ENCODE measurements at regions not wholly inside any gene's neighbourhood (a gene's known extent, or its start where the extent isn't known, plus 50 kb on each side); places are given as distances from the start of the nearest gene placed in this dataset.
"Not testable (repeated sequence)": the region's sequence is repeated elsewhere in the genome, so short reads cannot be mapped to it uniquely, and the experiment has no call there.

DNA sequence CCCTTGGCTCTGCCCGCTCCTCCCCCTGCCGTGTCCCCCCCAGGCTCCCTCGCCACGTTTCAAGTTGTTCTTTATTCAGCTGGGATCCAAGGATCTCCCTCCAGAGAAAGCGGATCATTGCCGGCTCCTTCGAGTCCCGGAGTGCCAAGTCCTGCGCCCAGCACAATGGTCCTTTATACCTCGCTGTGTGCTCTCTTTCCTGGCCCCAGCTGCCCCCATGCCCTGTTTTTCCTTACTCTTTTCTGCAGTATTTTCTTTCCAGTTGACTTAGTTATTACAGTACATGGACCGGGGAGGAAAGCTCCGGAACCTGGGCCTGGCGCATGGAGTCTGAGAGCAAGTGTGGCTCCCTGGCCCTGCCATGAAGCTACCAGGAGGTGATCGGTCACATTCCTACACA, 88.1 kb upstream of the KMT2C start:
- Mint-ChIP-seq H3K36me3 (ENCODE audit: low read depth) (no peaks in the 10 kb centered on the region), H3K9me3 (peaks cover 6% of the 10 kb centered on the region), H3K4me1 (ENCODE audit: low read depth) (peaks cover 8% of the 10 kb centered on the region), H3K27me3 (peaks cover 1% of the 10 kb centered on the region), H3K27ac (no peak overlapping the region), H3K4me3 (no peak overlapping the region)
- intact Hi-C loops (cut with micrococcal nuclease): no loop called here

DNA sequence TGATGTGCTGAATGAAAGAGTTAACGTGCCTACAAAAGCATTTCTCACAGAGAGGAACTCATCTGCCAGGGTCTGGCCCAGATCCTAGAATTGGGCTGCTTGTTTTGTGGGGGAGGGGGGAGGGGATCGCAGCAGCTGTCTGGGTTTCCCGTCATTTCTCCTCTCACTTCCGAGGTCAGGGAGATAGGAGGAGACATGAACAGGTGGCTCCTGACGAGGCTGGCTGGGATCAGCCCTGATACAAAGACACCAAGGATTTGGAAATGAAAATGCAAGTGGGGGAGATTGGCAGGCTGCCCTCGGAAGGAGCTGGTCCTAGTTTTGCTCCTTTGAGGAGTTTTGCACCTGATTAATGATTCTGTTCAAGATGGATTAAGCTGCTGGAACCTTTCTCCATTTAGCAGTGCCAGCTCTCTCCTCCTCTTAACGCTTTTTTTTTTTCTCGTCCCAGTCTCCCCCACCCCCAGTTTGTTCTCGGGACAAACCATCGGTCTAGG, 86.8 kb upstream of the KMT2C start:
- H3K4me3 Mint-ChIP-seq: peak overlapping the region; percentile 57
- H3K36me3 Mint-ChIP-seq (ENCODE audit: low read depth): no peaks in the 10 kb centered on the region
- intact Hi-C loops (cut with micrococcal nuclease): no loop called here
- no peak overlapping the region for H3K27ac Mint-ChIP-seq
- H3K27me3 Mint-ChIP-seq: peaks cover 1% of the 10 kb centered on the region
- peaks cover 6% of the 10 kb centered on the region for H3K9me3 Mint-ChIP-seq
- H3K4me1 Mint-ChIP-seq (ENCODE audit: low read depth): peaks cover 8% of the 10 kb centered on the region

DNA sequence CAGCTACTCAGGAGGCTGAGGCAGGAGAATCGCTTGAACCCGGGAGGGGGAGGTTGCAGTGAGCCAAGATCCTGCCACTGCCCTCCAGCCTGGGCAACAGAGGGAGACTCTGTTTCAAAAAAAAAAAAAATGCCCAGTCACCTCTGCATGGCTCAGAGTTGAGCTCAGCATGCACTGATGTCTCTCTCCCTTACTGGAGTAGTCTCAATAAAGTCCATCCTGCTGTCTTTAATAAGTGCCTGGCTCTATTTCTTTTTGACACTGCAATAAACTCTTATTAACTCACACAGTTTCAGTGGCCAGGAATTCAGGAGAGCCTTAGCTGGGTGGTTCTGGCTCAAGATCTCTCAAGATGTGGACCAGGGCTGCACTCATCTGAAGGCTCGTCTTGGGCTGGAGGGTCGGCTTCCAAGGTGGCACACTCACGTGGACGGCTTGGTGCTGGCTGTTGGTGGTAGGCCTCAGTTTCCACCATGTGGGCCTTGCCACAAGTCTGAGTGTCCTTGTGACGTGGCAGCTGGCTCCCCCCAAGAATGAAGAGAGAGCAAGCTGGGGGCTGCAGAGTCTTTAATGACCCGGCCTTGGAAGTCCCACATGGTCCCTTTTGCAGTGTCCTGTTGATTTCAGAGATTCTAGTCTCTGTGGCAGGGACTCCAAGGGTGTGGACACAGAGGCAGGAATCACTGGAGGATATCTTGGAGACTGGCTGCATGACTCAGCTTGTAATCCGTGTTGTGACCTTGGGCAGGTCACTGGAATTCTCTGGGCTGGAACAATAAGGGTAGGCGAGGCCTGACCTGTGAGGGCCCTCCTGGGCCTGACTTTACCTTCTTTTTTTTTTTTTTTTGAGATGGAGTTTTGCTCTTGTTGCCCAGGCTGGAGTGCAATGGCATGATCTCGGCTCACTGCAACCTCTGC, 85.9 kb upstream of the KMT2C start:
- peaks cover 8% of the 10 kb centered on the region for H3K4me1 Mint-ChIP-seq (ENCODE audit: low read depth)
- H3K4me3 Mint-ChIP-seq: no peak overlapping the region
- intact Hi-C loops (cut with micrococcal nuclease): no loop called here
- no peak overlapping the region for H3K27ac Mint-ChIP-seq
- H3K27me3 Mint-ChIP-seq: peaks cover 1% of the 10 kb centered on the region
- no peaks in the 10 kb centered on the region for H3K36me3 Mint-ChIP-seq (ENCODE audit: low read depth)
- peaks cover 6% of the 10 kb centered on the region for H3K9me3 Mint-ChIP-seq

DNA sequence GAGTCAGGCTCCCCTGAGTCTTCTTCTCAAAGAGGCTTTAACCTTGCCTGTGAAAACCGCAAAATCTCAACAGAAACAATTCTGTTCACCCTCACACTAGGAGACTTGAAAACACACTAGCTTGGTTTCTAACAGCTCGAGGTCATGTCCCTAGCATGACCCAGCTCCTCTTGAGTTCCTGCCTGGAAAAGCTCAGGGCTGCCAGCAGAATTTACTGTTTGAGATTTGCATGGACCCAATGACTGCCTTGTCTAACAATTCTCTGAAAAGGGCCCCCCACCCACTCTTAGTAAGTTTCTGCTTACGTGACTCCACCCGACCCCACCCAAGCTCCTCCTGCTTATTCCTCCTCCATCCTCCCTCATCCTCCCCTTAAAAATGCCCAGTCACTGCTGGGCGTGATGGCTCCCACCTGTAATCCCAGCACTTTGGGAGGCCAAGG, 85.1 kb upstream of the KMT2C start:
- H3K27me3 Mint-ChIP-seq: peaks cover 1% of the 10 kb centered on the region
- H3K4me3 Mint-ChIP-seq: no peak overlapping the region
- H3K36me3 Mint-ChIP-seq (ENCODE audit: low read depth): no peaks in the 10 kb centered on the region
- intact Hi-C loops (cut with micrococcal nuclease): no loop called here
- no peak overlapping the region for H3K27ac Mint-ChIP-seq
- H3K9me3 Mint-ChIP-seq: peaks cover 6% of the 10 kb centered on the region
- H3K4me1 Mint-ChIP-seq (ENCODE audit: low read depth): peaks cover 8% of the 10 kb centered on the region

DNA sequence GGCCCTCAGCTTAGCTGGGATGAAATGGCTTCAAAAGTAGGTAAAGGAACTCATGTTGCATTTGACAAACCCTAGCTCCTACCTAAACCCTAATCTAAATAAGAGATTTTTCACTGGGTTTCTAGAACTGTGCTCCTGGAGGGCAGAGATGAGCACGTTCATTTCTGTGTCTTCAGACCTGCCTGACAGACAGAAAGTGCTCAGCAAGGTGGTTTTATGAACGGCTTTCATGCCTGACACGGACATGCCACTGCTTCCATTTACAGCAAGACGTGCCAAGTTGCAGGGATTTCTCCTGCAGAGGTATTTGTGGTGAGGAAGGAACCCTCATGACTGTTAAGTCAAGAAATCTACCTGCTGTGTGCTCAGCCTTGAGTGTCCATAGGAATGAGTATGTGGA, 83.5 kb upstream of the KMT2C start:
- intact Hi-C loops (cut with micrococcal nuclease): no loop called here
- Mint-ChIP-seq H3K9me3 (peaks cover 6% of the 10 kb centered on the region), H3K4me1 (ENCODE audit: low read depth) (peaks cover 8% of the 10 kb centered on the region), H3K27me3 (peaks cover 1% of the 10 kb centered on the region), H3K27ac (no peak overlapping the region), H3K4me3 (no peak overlapping the region), H3K36me3 (ENCODE audit: low read depth) (no peaks in the 10 kb centered on the region)

DNA sequence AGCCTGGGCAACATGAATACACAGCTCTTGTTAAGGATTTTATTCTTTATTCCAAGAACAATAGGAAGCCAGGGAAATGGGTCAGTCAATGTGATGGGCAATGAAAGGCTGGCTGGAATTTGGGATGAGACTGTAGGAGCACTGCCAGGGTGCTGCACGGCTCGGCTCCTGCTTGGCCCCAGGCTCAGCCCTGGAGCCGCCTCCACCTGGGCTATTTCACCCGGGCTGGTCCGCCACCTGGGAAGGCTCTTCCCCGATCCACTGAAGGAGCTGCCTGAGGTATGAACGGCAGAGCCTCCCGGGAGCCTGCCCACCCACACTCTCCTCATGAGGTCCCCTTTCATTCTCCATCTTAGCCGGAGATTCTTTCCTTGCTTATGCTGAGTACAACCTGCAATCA, 80.4 kb upstream of the KMT2C start:
- Mint-ChIP-seq H3K4me3 (no peak overlapping the region), H3K27me3 (peaks cover under 1% of the 10 kb centered on the region), H3K36me3 (ENCODE audit: low read depth) (no peaks in the 10 kb centered on the region), H3K4me1 (ENCODE audit: low read depth) (peaks cover 21% of the 10 kb centered on the region), H3K9me3 (peaks cover 6% of the 10 kb centered on the region), H3K27ac (no peak overlapping the region)
- intact Hi-C loops (cut with micrococcal nuclease): no loop called here

DNA sequence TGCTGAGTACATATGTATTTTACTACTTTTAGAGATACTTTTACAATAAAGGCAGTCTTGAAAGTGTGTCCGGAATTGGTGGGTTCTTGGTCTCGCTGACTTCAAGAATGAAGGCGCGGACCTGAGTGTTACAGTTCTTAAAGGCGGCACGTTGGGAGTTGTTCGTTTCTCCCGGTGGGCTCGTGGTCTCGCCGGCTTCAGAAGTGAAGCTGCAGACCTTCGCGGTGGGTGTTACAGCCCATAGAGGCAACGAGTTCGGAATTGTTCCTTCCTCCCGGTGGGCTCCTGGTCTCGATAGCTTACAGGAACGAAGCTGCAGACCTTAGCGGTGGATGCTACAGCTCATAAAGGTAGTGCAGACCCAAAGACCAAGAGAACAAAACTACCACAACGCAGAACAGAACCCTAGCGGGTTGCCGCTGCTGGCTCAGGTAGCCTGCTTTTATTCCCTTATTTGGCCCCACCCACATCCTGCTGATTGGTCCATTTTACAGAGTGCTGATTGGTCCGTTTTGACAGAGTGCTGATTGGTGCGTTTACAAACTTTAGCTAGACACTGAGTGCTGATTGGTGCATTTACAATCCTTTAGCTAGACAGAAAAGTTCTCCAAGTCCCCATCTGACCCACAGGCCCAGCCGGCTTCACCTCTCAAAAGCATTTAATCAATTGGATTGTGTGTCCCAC, 79.6 kb upstream of the KMT2C start:
- intact Hi-C loops (cut with micrococcal nuclease); H3K9me3 Mint-ChIP-seq; H3K36me3 Mint-ChIP-seq (ENCODE audit: low read depth); H3K4me3 Mint-ChIP-seq; H3K27me3 Mint-ChIP-seq; H3K27ac Mint-ChIP-seq: not testable (repeated sequence)
- peaks cover 21% of the 10 kb centered on the region for H3K4me1 Mint-ChIP-seq (ENCODE audit: low read depth)

DNA sequence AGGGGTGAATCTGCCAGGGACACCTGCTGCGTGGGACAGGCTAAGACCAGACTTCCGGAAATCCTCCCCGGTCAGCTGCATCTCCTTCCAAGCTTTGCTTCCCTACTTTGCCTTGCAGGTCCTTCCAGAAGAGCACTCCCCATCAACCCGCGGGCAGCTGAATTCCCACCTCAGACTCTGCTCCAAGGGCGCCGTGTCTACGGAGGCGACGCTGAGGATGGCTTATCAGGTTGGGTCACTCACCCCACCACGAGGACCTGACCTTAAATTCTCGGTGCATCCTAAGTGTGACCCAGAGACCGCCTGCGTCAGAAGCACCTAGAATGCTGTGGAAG, 78.9 kb upstream of the KMT2C start:
- Mint-ChIP-seq H3K27ac (no peak overlapping the region), H3K4me1 (ENCODE audit: low read depth) (peaks cover 21% of the 10 kb centered on the region), H3K9me3 (peaks cover 6% of the 10 kb centered on the region), H3K4me3 (no peak overlapping the region), H3K27me3 (peaks cover 2% of the 10 kb centered on the region), H3K36me3 (ENCODE audit: low read depth) (no peaks in the 10 kb centered on the region)
- intact Hi-C loops (cut with micrococcal nuclease): no loop called here

DNA sequence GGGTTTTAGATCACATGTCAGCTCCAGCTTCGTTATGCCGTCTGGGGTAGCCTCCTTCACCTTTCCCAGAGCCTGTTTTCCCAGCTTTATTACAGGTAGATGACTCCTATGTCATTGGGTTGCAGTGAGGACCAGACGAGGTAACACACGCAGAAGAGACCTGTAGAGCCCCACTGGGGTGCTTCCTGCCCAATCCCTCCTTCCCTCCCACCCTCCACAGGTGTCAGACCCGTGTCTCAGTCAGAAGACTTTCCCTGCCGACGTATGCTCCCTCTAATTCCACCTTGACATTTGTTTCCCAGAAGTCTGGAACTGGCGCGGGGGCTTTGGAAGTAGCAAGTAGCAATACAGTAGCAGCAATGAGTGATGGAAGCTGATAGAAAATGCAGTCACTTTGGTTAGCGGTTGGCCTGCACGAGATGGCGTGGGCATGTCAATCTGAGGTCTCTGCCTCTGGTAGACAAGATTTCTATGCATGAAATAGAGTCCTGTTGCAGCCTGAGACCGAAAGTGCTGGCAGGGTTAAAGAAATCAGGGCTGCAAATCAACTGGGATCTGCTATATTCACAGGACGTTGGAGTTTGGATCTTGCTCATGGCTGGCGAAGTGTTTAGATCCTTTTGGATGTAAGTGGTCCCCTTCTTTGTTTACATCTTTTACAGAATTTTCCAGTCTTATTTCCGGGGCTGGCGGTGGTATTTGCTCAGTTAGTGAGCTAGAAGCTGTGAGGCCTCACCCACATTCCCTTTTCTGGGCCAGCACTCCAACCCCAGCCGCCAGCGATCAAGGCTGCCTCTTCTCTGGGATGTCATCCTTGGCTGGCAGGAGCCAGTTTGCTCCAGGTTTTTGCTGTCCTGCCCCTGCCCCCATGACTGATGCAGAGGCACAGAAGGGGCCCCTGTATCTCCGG, 78.3 kb upstream of the KMT2C start:
- intact Hi-C loops (cut with micrococcal nuclease): loop anchor here (2.0 kb wide), 1 partner anchor 51 kb away; no protein-coding TSS in a partner anchor
- Mint-ChIP-seq H3K36me3 (ENCODE audit: low read depth) (no peaks in the 10 kb centered on the region), H3K4me3 (no peak overlapping the region), H3K27me3 (peaks cover 5% of the 10 kb centered on the region), H3K4me1 (ENCODE audit: low read depth) (peaks cover 21% of the 10 kb centered on the region), H3K9me3 (peaks cover under 1% of the 10 kb centered on the region), H3K27ac (no peak overlapping the region)

DNA sequence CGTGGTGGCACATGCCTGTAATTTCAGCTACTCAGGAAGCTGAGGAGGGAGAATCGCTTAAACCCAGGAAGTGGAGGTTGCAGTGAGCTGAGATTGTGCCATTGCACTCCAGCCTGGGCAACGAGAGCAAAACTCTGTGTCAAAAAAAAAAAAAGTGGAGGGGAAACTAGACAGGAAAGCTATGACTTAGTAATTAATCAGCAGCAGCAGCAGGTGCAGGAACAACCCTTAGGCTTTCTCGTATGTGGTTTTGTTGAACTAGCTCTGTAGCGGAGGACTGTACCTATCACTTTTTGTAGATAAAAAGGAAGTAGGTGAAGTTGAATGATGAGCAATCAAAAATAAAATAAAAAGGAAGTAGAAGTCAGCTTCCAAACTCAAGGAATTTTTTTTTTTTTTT, 76.9 kb upstream of the KMT2C start:
- Mint-ChIP-seq H3K36me3 (ENCODE audit: low read depth) (no peaks in the 10 kb centered on the region), H3K27ac (peak overlapping the region; percentile 67), H3K9me3 (no peaks in the 10 kb centered on the region)

DNA sequence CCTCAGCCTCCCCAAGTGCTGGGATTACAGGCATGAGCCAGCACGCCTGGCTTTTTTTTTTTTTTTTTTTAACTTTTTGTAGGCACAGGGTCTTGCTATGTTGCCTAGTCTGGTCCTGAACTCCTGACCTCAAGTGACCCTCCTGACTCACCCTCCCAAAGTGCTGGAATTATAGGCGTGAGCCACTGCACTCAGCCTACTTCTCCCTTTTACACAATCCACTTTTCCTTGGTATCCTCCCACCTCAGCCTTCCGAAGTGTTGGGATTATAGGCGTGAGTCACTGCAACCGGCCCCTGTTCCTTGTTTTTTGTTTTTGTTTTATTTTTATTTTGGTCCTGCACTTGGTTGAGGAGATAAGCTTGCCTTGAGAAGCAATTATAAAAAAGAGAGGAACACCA, 75.9 kb upstream of the KMT2C start:
- Mint-ChIP-seq H3K4me1 (ENCODE audit: low read depth) (peaks cover 21% of the 10 kb centered on the region), H3K9me3 (no peaks in the 10 kb centered on the region), H3K27me3 (peaks cover 5% of the 10 kb centered on the region), H3K27ac (peak overlapping the region; percentile 67), H3K4me3 (no peak overlapping the region), H3K36me3 (ENCODE audit: low read depth) (no peaks in the 10 kb centered on the region)
- intact Hi-C loops (cut with micrococcal nuclease): loop anchor here (2.0 kb wide), 1 partner anchor 49 kb away; no protein-coding TSS in a partner anchor

More for the DNA sequence above, 76.9 kb upstream of the KMT2C start:
- H3K4me1 Mint-ChIP-seq (ENCODE audit: low read depth): peaks cover 21% of the 10 kb centered on the region
- peak overlapping the region; percentile 64 for H3K4me3 Mint-ChIP-seq
- intact Hi-C loops (cut with micrococcal nuclease): loop anchor here (2.0 kb wide), 1 partner anchor 50 kb away; no protein-coding TSS in a partner anchor
- peaks cover 5% of the 10 kb centered on the region for H3K27me3 Mint-ChIP-seq

DNA sequence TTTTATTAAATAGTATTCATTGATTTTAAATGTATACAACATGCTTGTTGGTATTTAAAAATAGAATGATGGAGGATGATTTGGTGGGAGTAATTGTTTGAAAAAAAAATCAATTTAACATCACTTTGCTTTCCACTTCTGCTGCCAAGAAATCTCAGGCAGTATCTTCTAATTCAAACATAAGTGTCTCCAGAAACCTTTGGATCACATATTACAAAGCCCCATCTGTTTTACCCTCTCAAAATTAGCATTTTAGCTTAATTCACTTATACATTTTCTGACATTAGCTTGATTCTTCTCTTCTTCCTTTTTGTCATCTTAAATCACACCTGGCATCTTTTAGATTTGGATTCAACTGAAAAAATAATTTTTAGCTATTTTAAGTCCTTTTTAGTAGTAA, 72.9 kb upstream of the KMT2C start:
- H3K4me1 Mint-ChIP-seq (ENCODE audit: low read depth): peaks cover 21% of the 10 kb centered on the region
- H3K4me3 Mint-ChIP-seq: no peak overlapping the region
- peaks cover 5% of the 10 kb centered on the region for H3K27me3 Mint-ChIP-seq
- H3K36me3 Mint-ChIP-seq (ENCODE audit: low read depth): no peaks in the 10 kb centered on the region
- no peak overlapping the region for H3K27ac Mint-ChIP-seq
- H3K9me3 Mint-ChIP-seq: no peaks in the 10 kb centered on the region
- intact Hi-C loops (cut with micrococcal nuclease): no loop called here

DNA sequence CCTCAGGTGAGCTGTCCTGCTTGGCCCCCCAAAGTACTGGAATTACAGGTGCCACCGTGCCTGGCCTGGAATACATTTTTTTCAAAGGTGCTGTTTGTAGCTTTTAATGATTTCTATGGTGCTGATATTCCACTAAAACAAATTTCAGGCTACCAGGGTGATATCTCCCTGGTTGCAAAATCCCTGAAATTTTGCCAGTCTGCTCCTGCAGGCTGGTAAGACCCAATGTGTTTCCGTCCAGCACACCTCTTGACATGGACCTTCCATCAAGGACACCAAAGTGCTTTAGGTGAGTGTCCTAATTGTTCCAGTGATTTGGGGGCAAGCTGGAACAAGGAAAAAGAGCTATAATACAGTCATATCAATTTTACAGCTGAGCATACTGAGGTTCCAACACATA, 69.8 kb upstream of the KMT2C start:
- Mint-ChIP-seq H3K36me3 (ENCODE audit: low read depth) (no peaks in the 10 kb centered on the region), H3K4me3 (no peak overlapping the region), H3K9me3 (no peaks in the 10 kb centered on the region), H3K4me1 (ENCODE audit: low read depth) (no peaks in the 10 kb centered on the region), H3K27ac (no peak overlapping the region), H3K27me3 (peaks cover 3% of the 10 kb centered on the region)
- intact Hi-C loops (cut with micrococcal nuclease): no loop called here
